GM12878 (cell line): ENCODE measurements at regions not wholly inside any gene's neighbourhood (a gene's known extent, or its start where the extent isn't known, plus 50 kb on each side); places are given as distances from the start of the nearest gene placed in this dataset.

ENCODE experiments used
- ATAC-seq: fragments of 200-7000 bp; cut with Tn5 transposase; 3 replicates; pipeline ENCODE4 v1.9.1; 2020; ENCODE audit warnings: mild to moderate bottlenecking, moderate library complexity
- BruUV-seq: library from RNA; stranded (reverse); fragments of 400-500 nt; replicated peaks from 2 replicates; lab custom pipeline; 2021; lab: Mats Ljungman, UMichigan
- CTCF ChIA-PET: fragments of 300-600 bp; sonication (Branson Sonifier 250); formaldehyde crosslinking; extraction: SDS; loops from one replicate; lab custom pipeline; 2021; ENCODE audit warnings: inconsistent platforms; lab: Yijun Ruan, JAX
- POLR2A ChIA-PET: fragments of 350-600 bp; formaldehyde crosslinking; extraction: SDS; loops from one replicate; lab custom pipeline; 2021; ENCODE audit warnings: inconsistent platforms; lab: Charles Lee
- RAD21 ChIA-PET: fragments of 300-600 bp; sonication (Branson Sonifier 250); formaldehyde crosslinking; loops from one replicate; lab custom pipeline; 2023; ENCODE audit warnings: antibody characterized with exemption; ENCODE audit not compliant: unreplicated experiment; lab: Charles Lee
- SMC1A ChIA-PET: fragments of 300-600 bp; sonication (Branson Sonifier 250); formaldehyde crosslinking; loops from one replicate; lab custom pipeline; 2023; ENCODE audit not compliant: unreplicated experiment, uncharacterized antibody; lab: Charles Lee
- DNase-seq: peaks from one replicate; pipeline ENCODE4 v3.0.0-alpha.2; 2011; ENCODE audit warnings: low read depth, low spot score
- FAIRE-seq: peaks from 3 replicates; lab custom pipeline; 2011; peaks lifted over from hg19 to GRCh38; lab: Jason Lieb, UNC
- H2AFZ ChIP-seq: 2 replicates; pipeline ENCODE4 v1.6.0; 2011; ENCODE audit warnings: low read depth, low read length, control low read depth; ENCODE audit not compliant: control insufficient read depth
- H3K27ac ChIP-seq: 2 replicates; pipeline ENCODE4 v1.5.1; 2011; ENCODE audit warnings: control low read depth; ENCODE audit not compliant: control insufficient read depth, insufficient read depth
- H3K27me3 ChIP-seq, 2 experiments: replicated peaks in 1 of 2; 2 replicates each; pipeline versions ENCODE4 v1.6.0 to v1.6.1; 2011; ENCODE audit warnings: low read length in 1 of 2; ENCODE audit not compliant: control insufficient read depth in 2 of 2, insufficient read depth in 2 of 2
- H3K36me3 ChIP-seq, 2 experiments: 2 replicates each; pipeline ENCODE4 v1.5.1; 2011; ENCODE audit warnings: low read length in 1 of 2; ENCODE audit not compliant: control insufficient read depth in 2 of 2, insufficient read depth in 2 of 2
- H3K4me1 ChIP-seq: 2 replicates; pipeline ENCODE4 v1.6.1; 2011; ENCODE audit warnings: mild to moderate bottlenecking, low read length, moderate library complexity, mixed read lengths; ENCODE audit not compliant: control insufficient read depth, insufficient read depth
- H3K4me2 ChIP-seq: 2 replicates; pipeline ENCODE4 v1.6.0; 2011; ENCODE audit warnings: control low read depth; ENCODE audit not compliant: control insufficient read depth, insufficient read depth
- H3K4me3 ChIP-seq: fragments of 200-600 bp; sonication (generic); 2 replicates; pipeline ENCODE4 v1.5.1; 2016
- H3K79me2 ChIP-seq: 2 replicates; pipeline ENCODE4 v1.6.0; 2011; ENCODE audit warnings: low read length; ENCODE audit not compliant: control insufficient read depth, insufficient read depth
- H3K9ac ChIP-seq: 2 replicates; pipeline ENCODE4 v1.8.0; 2011; ENCODE audit warnings: low read length, control low read depth, mixed read lengths; ENCODE audit not compliant: control insufficient read depth, insufficient read depth
- H3K9me3 ChIP-seq: replicated peaks from 3 replicates; pipeline ENCODE4 v1.5.1; 2011; ENCODE audit warnings: mild to moderate bottlenecking, low read length; ENCODE audit not compliant: control insufficient read depth, insufficient read depth
- H4K20me1 ChIP-seq: 2 replicates; pipeline ENCODE4 v1.6.0; 2011; ENCODE audit not compliant: control insufficient read depth, insufficient read depth
- ATF3 ChIP-seq: IDR thresholded peaks from 2 replicates; pipeline ENCODE4 v1.6.1; 2011; ENCODE audit warnings: low read depth, mild to moderate bottlenecking, low read length, moderate library complexity, borderline replicate concordance; ENCODE audit errors: extremely low read depth
- BHLHE40 ChIP-seq, 2 experiments: fragments of 450-650 bp in 1 of 2; IDR thresholded peaks; 2 replicates each; pipeline ENCODE4 v1.6.1; 2011 to 2017; ENCODE audit warnings: low read depth in 2 of 2, borderline replicate concordance in 1 of 2, improper control_type of control experiment in 1 of 2, low read length in 1 of 2, mild to moderate bottlenecking in 1 of 2
- CHD2 ChIP-seq: IDR thresholded peaks from 2 replicates; pipeline ENCODE4 v1.6.1; 2011; ENCODE audit warnings: low read depth, low read length, improper control_type of control experiment, borderline replicate concordance
- HCFC1 ChIP-seq: fragments of 150-350 bp; IDR thresholded peaks from 2 replicates; pipeline ENCODE4 v1.6.1; 2014; ENCODE audit warnings: low read length
- MTA2 ChIP-seq: fragments of 450-650 bp; IDR thresholded peaks from 2 replicates; pipeline ENCODE4 v1.6.1; 2016; ENCODE audit warnings: low read depth, mild to moderate bottlenecking, moderate library complexity
- MTA3 ChIP-seq: IDR thresholded peaks from 2 replicates; pipeline ENCODE4 v1.6.1; 2012; ENCODE audit warnings: low read length, inconsistent platforms, borderline replicate concordance
- PAX5 ChIP-seq: IDR thresholded peaks from 2 replicates; pipeline ENCODE4 v1.6.1; 2011; ENCODE audit warnings: low read depth, low read length, borderline replicate concordance
- RBBP5 ChIP-seq: fragments of 200-600 bp; sonication (generic); conservative IDR thresholded peaks from 2 replicates; pipeline ENCODE4 v1.6.1; 2016
- RELB ChIP-seq: fragments of 450-650 bp; IDR thresholded peaks from 2 replicates; pipeline ENCODE4 v1.6.1; 2017; ENCODE audit warnings: low read depth, mild to moderate bottlenecking, moderate library complexity
- SIX5 ChIP-seq: IDR thresholded peaks from 2 replicates; pipeline ENCODE4 v1.6.1; 2011; ENCODE audit warnings: mild to moderate bottlenecking, low read depth, low read length, moderate library complexity; ENCODE audit not compliant: severe bottlenecking
- STAT3 ChIP-seq: IDR thresholded peaks from 2 replicates; pipeline ENCODE4 v1.6.1; 2011; ENCODE audit warnings: low read depth, low read length, improper control_type of control experiment
- WGBS: methylation state at CpG from one replicate; pipeline ENCODE4 v1.1.6; 2016; ENCODE audit warnings: low lambda C conversion rate; ENCODE audit not compliant: insufficient replicate concordance, insufficient coverage; ENCODE audit errors: missing lambda C conversion rate; 5-methylcytosine and 5-hydroxymethylcytosine counted together
- in situ Hi-C: fragments of 300-500 bp; cut with MboI; formaldehyde crosslinking; loops from 9 replicates; pipeline ENCODE4 v1.14.3; 2018; ENCODE audit warnings: mixed read lengths
- intact Hi-C: fragments of 100-400 bp; cut with micrococcal nuclease; formaldehyde crosslinking; loops from one replicate; pipeline ENCODE4 v1.14.2; 2022; ENCODE audit not compliant: unreplicated experiment

- no peak overlapping the region for H3K4me3 ChIP-seq
- no peaks in the 10 kb centered on the region for H3K9me3 ChIP-seq
- ChIA-PET CTCF (no interaction called here), POLR2A (no interaction called here), RAD21 (no interaction called here), SMC1A (no interaction called here)
- peaks cover 0 to 2% of the 10 kb centered on the region in 2 experiments; a peak in 2 of 4 replicates for H3K27me3 ChIP-seq
- H3K9ac ChIP-seq, result no peak overlapping the region
- in situ Hi-C loops (no loop called here), intact Hi-C loops (no loop called here)
- WGBS, result 44% methylated on average over 13 of the region's 13 CpGs
- H2AFZ ChIP-seq, result no peak overlapping the region
- TF ChIP-seq PAX5 (no peak), BHLHE40 (IDR thresholded peaks at IDR 0.05; ENCODE audit: borderline replicate concordance in 1 of 2, low read depth in 2 of 2, low read length in 1 of 2) (no peak), HCFC1 (no peak), MTA2 (no peak)
- no peaks in the 10 kb centered on the region for H3K36me3 ChIP-seq
- ATAC-seq, result no peak
- DNase-seq, result no peak
- FAIRE-seq, result no peak
- no TSS peak for BruUV-seq
- no peaks in the 10 kb centered on the region for H3K4me1 ChIP-seq
- H4K20me1 ChIP-seq, result no peaks in the 10 kb centered on the region
- no peaks in the 10 kb centered on the region for H3K79me2 ChIP-seq
- H3K27ac ChIP-seq, result no peak overlapping the region
- H3K4me2 ChIP-seq, result no peak overlapping the region
Observed at GRCh38 chr11:134577751-134578395, 165.8 kb upstream of the B3GAT1 start.

GRCh38 chr11:134576721-134577171 is 164.7 kb upstream of the B3GAT1 start:
- peaks cover 0 to 2% of the 10 kb centered on the region in 2 experiments; a peak in 2 of 4 replicates for H3K27me3 ChIP-seq
- FAIRE-seq (no peak), DNase-seq (no peak), ATAC-seq (no peak)
- BruUV-seq, result no TSS peak
- no peaks in the 10 kb centered on the region for H3K4me1 ChIP-seq
- H3K4me2 ChIP-seq, result no peak overlapping the region
- TF ChIP-seq CHD2, result no peak
- TF ChIP-seq RBBP5, result no peak
- TF ChIP-seq ATF3, result no peak
- TF ChIP-seq RELB, result no peak
- no peak for TF ChIP-seq SIX5
- TF ChIP-seq MTA3, result no peak
- TF ChIP-seq STAT3, result no peak
- SMC1A ChIA-PET, result no interaction called here
- no peak overlapping the region for H2AFZ ChIP-seq
- RAD21 ChIA-PET, result no interaction called here
- no peak overlapping the region for H3K27ac ChIP-seq
- no peak overlapping the region for H3K4me3 ChIP-seq
- H3K79me2 ChIP-seq, result no peaks in the 10 kb centered on the region
- CTCF ChIA-PET, result no interaction called here
- no peaks in the 10 kb centered on the region for H3K36me3 ChIP-seq
- POLR2A ChIA-PET, result no interaction called here
- no peak overlapping the region for H3K9ac ChIP-seq
- no peaks in the 10 kb centered on the region for H4K20me1 ChIP-seq
- in situ Hi-C loops (no loop called here), intact Hi-C loops (no loop called here)
- 8% methylated on average over 8 of the region's 8 CpGs for WGBS
- H3K9me3 ChIP-seq, result no peaks in the 10 kb centered on the region
